IMR-90 (cell line): ENCODE measurements at regions not wholly inside any gene's neighbourhood (a gene's known extent, or its start where the extent isn't known, plus 50 kb on each side); places are given as distances from the start of the nearest gene placed in this dataset.

ENCODE experiments used
- ATAC-seq: fragments of 200-7000 bp; cut with Tn5 transposase; 2 replicates; pipeline ENCODE4 v1.9.1; 2020; ENCODE audit warnings: low read depth, mild to moderate bottlenecking, moderate library complexity
- BruUV-seq: library from RNA; stranded (reverse); fragments of 400-500 nt; replicated peaks from 2 replicates; lab custom pipeline; 2021; lab: Mats Ljungman, UMichigan
- CTCF ChIA-PET: fragments of 300-600 bp; formaldehyde crosslinking; extraction: SDS; loops from one replicate; lab custom pipeline; 2021; ENCODE audit warnings: antibody characterized with exemption; lab: Yijun Ruan, JAX
- POLR2A ChIA-PET: fragments of 300-600 bp; sonication (Branson Sonifier 250); formaldehyde crosslinking; loops from one replicate; lab custom pipeline; 2022; ENCODE audit warnings: antibody characterized with exemption; ENCODE audit not compliant: unreplicated experiment; lab: Charles Lee
- DNase-seq: peaks from one replicate; pipeline ENCODE4 v3.0.0; 2013
- H2AFZ ChIP-seq: replicated peaks from 2 replicates; pipeline ENCODE3; 2013; ENCODE audit warnings: low read length, mild to moderate bottlenecking; ENCODE audit not compliant: poor library complexity
- H2AK5ac ChIP-seq: 2 replicates; pipeline ENCODE4 v1.6.1; 2013; ENCODE audit warnings: low read depth, low read length, inconsistent platforms
- H2AK9ac ChIP-seq: replicated peaks from 2 replicates; pipeline ENCODE3; 2013; ENCODE audit warnings: mild to moderate bottlenecking, low read depth, low read length, moderate library complexity; ENCODE audit not compliant: poor library complexity
- H2BK120ac ChIP-seq: 2 replicates; pipeline ENCODE4 v1.6.1; 2013; ENCODE audit warnings: low read depth, low read length, inconsistent platforms
- H2BK15ac ChIP-seq: 3 replicates; pipeline ENCODE4 v1.6.1; 2013; ENCODE audit warnings: low read depth, low read length, inconsistent platforms
- H2BK20ac ChIP-seq: 2 replicates; pipeline ENCODE4 v1.6.1; 2013; ENCODE audit warnings: low read depth, mild to moderate bottlenecking, inconsistent platforms, low read length, moderate library complexity
- H2BK5ac ChIP-seq: 2 replicates; pipeline ENCODE4 v1.6.1; 2013; ENCODE audit warnings: mild to moderate bottlenecking, low read depth, low read length, inconsistent platforms; ENCODE audit not compliant: poor library complexity, severe bottlenecking
- H3K14ac ChIP-seq: replicated peaks from 2 replicates; pipeline ENCODE4 v1.6.1; 2013; ENCODE audit warnings: low read depth, low read length, inconsistent platforms
- H3K18ac ChIP-seq: 2 replicates; pipeline ENCODE4 v1.6.1; 2013; ENCODE audit warnings: low read depth, low read length, control low read depth
- H3K23ac ChIP-seq: 2 replicates; pipeline ENCODE4 v1.6.1; 2013; ENCODE audit warnings: low read depth, low read length, inconsistent platforms
- H3K27ac ChIP-seq: 2 replicates; pipeline ENCODE4 v1.5.1; 2013; ENCODE audit warnings: mild to moderate bottlenecking, control low read depth, low read length; ENCODE audit not compliant: insufficient read depth
- H3K27me3 ChIP-seq: 2 replicates; pipeline ENCODE4 v1.6.1; 2013; ENCODE audit warnings: low read length; ENCODE audit not compliant: control insufficient read depth, insufficient read depth
- H3K36me3 ChIP-seq: 2 replicates; pipeline ENCODE4 v1.6.1; 2013; ENCODE audit warnings: low read length, mixed read lengths; ENCODE audit not compliant: control insufficient read depth, insufficient read depth
- H3K4ac ChIP-seq: 2 replicates; pipeline ENCODE4 v1.6.1; 2013; ENCODE audit warnings: low read depth, low read length, inconsistent platforms
- H3K4me1 ChIP-seq: 2 replicates; pipeline ENCODE4 v1.6.1; 2013; ENCODE audit warnings: low read length, mixed read lengths; ENCODE audit not compliant: control insufficient read depth, insufficient read depth
- H3K4me2 ChIP-seq: 2 replicates; pipeline ENCODE4 v1.6.1; 2013; ENCODE audit warnings: low read depth, mild to moderate bottlenecking, control low read depth, low read length, moderate library complexity
- H3K4me3 ChIP-seq: 2 replicates; pipeline ENCODE4 v1.5.1; 2013; ENCODE audit warnings: low read depth, mild to moderate bottlenecking, control low read depth, low read length, moderate library complexity; ENCODE audit not compliant: insufficient read depth
- H3K56ac ChIP-seq: 2 replicates; pipeline ENCODE4 v1.6.1; 2013; ENCODE audit warnings: low read length, inconsistent platforms; ENCODE audit not compliant: insufficient read depth; ENCODE audit errors: extremely low read depth
- H3K79me1 ChIP-seq, 2 experiments: 2 replicates each; pipeline ENCODE4 v1.6.1; 2013; ENCODE audit warnings: low read length in 2 of 2, inconsistent platforms in 1 of 2, low read depth in 1 of 2
- H3K9ac ChIP-seq: 2 replicates; pipeline ENCODE4 v1.6.1; 2013; ENCODE audit warnings: low read depth, low read length, control low read depth
- H3K9me1 ChIP-seq: 2 replicates; pipeline ENCODE4 v1.6.1; 2013; ENCODE audit warnings: low read length, inconsistent platforms; ENCODE audit not compliant: insufficient read depth
- H3K9me3 ChIP-seq: 2 replicates; pipeline ENCODE4 v1.6.1; 2013; ENCODE audit warnings: low read length; ENCODE audit not compliant: control insufficient read depth, insufficient read depth
- H4K20me1 ChIP-seq: 2 replicates; pipeline ENCODE4 v1.6.1; 2013; ENCODE audit warnings: low read length, inconsistent platforms; ENCODE audit not compliant: insufficient read depth
- H4K5ac ChIP-seq: 2 replicates; pipeline ENCODE4 v1.6.1; 2013; ENCODE audit warnings: mild to moderate bottlenecking, low read depth, low read length, control low read depth
- H4K8ac ChIP-seq, 2 experiments: 2 replicates each; pipeline ENCODE4 v1.6.1; 2013; ENCODE audit warnings: low read depth in 2 of 2, low read length in 2 of 2, control low read depth in 1 of 2, inconsistent platforms in 1 of 2
- H4K91ac ChIP-seq: 2 replicates; pipeline ENCODE4 v1.6.1; 2013; ENCODE audit warnings: low read depth, low read length, inconsistent platforms; ENCODE audit not compliant: insufficient read depth
- BHLHE40 ChIP-seq: fragments of 150-350 bp; IDR thresholded peaks from 2 replicates; pipeline ENCODE4 v1.6.1; 2016; ENCODE audit warnings: mild to moderate bottlenecking, low read depth, low read length
- CEBPB ChIP-seq: IDR thresholded peaks from 2 replicates; pipeline ENCODE4 v1.6.1; 2012; ENCODE audit warnings: low read depth, low read length, improper control_type of control experiment
- CHD1 ChIP-seq: IDR thresholded peaks from 2 replicates; pipeline ENCODE4 v1.6.1; 2012; ENCODE audit warnings: low read depth, low read length, improper control_type of control experiment
- FOS ChIP-seq: fragments of 150-350 bp; IDR thresholded peaks from 2 replicates; pipeline ENCODE4 v1.6.1; 2016; ENCODE audit warnings: low read depth, low read length
- MAFK ChIP-seq: IDR thresholded peaks from 2 replicates; pipeline ENCODE4 v1.6.1; 2012; ENCODE audit warnings: low read depth, low read length, improper control_type of control experiment
- MAZ ChIP-seq: IDR thresholded peaks from 2 replicates; pipeline ENCODE4 v1.6.1; 2012; ENCODE audit warnings: low read depth, mild to moderate bottlenecking, low read length, improper control_type of control experiment, moderate library complexity, borderline replicate concordance
- MXI1 ChIP-seq: IDR thresholded peaks from 2 replicates; pipeline ENCODE4 v1.6.1; 2012; ENCODE audit warnings: low read depth, mild to moderate bottlenecking, low read length, moderate library complexity, borderline replicate concordance
- NFE2L2 ChIP-seq: fragments of 150-350 bp; IDR thresholded peaks from 2 replicates; pipeline ENCODE4 v1.6.1; 2016; ENCODE audit warnings: low read depth, mild to moderate bottlenecking, low read length
- POLR2A ChIP-seq: IDR thresholded peaks from 2 replicates; pipeline ENCODE4 v1.6.1; 2012; ENCODE audit warnings: mild to moderate bottlenecking, low read depth, low read length
- RAD21 ChIP-seq: IDR thresholded peaks from 2 replicates; pipeline ENCODE4 v1.6.1; 2012; ENCODE audit warnings: low read length, improper control_type of control experiment
- RCOR1 ChIP-seq: IDR thresholded peaks from 2 replicates; pipeline ENCODE4 v1.6.1; 2012; ENCODE audit warnings: mild to moderate bottlenecking, low read length, improper control_type of control experiment; ENCODE audit not compliant: insufficient replicate concordance
- RFX5 ChIP-seq: IDR thresholded peaks from 2 replicates; pipeline ENCODE4 v1.8.0; 2012; ENCODE audit warnings: low read depth, mild to moderate bottlenecking, low read length, moderate library complexity
- SMC3 ChIP-seq: fragments of 150-350 bp; IDR thresholded peaks from 2 replicates; pipeline ENCODE4 v1.6.1; 2016; ENCODE audit warnings: low read depth, mild to moderate bottlenecking, antibody characterized with exemption, low read length, moderate library complexity
- WGBS, 2 experiments: methylation state at CpG; one replicate each; pipeline versions ENCODE4 v1.1.5 to v1.1.7; 2013; ENCODE audit warnings: missing lambda C conversion rate in 2 of 2; ENCODE audit not compliant: insufficient read length in 1 of 2; ENCODE audit errors: extremely low coverage in 2 of 2; 5-methylcytosine and 5-hydroxymethylcytosine counted together
- dilution Hi-C: fragments of 300-500 bp; cut with HindIII; formaldehyde crosslinking; loops from one replicate; pipeline ENCODE4 v1.14.3; 2018; ENCODE audit warnings: low sequenced_read_pairs; ENCODE audit not compliant: unreplicated experiment
- in situ Hi-C: fragments of 300-500 bp; cut with MboI; formaldehyde crosslinking; loops from 3 replicates; pipeline ENCODE4 v1.14.3; 2019; ENCODE audit warnings: low sequenced_read_pairs, inconsistent platforms, mixed read lengths
- intact Hi-C: fragments of 100-400 bp; cut with micrococcal nuclease; formaldehyde crosslinking; loops from 2 replicates; pipeline ENCODE4 v1.10.0; 2022
- TF ChIP-seq, protein P1 (sequence below): fragments of 150-350 bp; IDR thresholded peaks from 2 replicates; pipeline ENCODE4 v1.6.1; 2016; ENCODE audit warnings: low read depth, mild to moderate bottlenecking, low read length, moderate library complexity, borderline replicate concordance
- TF ChIP-seq, protein P2 (sequence below): fragments of 150-350 bp; IDR thresholded peaks from 2 replicates; pipeline ENCODE4 v1.6.1; 2017; ENCODE audit warnings: mild to moderate bottlenecking, antibody characterized with exemption, low read length, low read depth
- TF ChIP-seq, protein P3 (sequence below): conservative IDR thresholded peaks from 2 replicates; pipeline ENCODE4 v1.5.1; 2012; ENCODE audit warnings: mild to moderate bottlenecking, low read depth, low read length, improper control_type of control experiment

- Histone ChIP-seq H2BK20ac (no peak overlapping the region), H2AK5ac (no peak overlapping the region), H3K4ac (no peak overlapping the region), H3K27me3 (no peaks in the 10 kb centered on the region), H2AFZ (no peak overlapping the region), H4K91ac (no peak overlapping the region), H3K27ac (no peak overlapping the region), H3K36me3 (no peaks in the 10 kb centered on the region), H3K4me3 (no peak overlapping the region), H4K8ac (no peak overlapping the region), H3K4me2 (no peak overlapping the region), H3K18ac (no peak overlapping the region), H2BK5ac (no peak overlapping the region), H3K79me1 (no peaks in the 10 kb centered on the region), H3K23ac (no peak overlapping the region), H2AK9ac (no peak overlapping the region), H4K5ac (no peak overlapping the region), H2BK15ac (no peak overlapping the region), H4K20me1 (no peaks in the 10 kb centered on the region), H2BK120ac (no peak overlapping the region), H3K4me1 (no peaks in the 10 kb centered on the region), H3K9ac (no peak overlapping the region), H3K56ac (no peak overlapping the region), H3K9me3 (peaks cover 16% of the 10 kb centered on the region), H3K9me1 (no peaks in the 10 kb centered on the region), H3K14ac (no peak overlapping the region)
- BruUV-seq = no TSS peak
- TF ChIP-seq RFX5 = no peak
- TF ChIP-seq SMC3 = no peak
- TF ChIP-seq, protein P1, sequence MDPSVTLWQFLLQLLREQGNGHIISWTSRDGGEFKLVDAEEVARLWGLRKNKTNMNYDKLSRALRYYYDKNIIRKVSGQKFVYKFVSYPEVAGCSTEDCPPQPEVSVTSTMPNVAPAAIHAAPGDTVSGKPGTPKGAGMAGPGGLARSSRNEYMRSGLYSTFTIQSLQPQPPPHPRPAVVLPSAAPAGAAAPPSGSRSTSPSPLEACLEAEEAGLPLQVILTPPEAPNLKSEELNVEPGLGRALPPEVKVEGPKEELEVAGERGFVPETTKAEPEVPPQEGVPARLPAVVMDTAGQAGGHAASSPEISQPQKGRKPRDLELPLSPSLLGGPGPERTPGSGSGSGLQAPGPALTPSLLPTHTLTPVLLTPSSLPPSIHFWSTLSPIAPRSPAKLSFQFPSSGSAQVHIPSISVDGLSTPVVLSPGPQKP = no peak
- TF ChIP-seq POLR2A = no peak
- TF ChIP-seq MXI1 = no peak
- TF ChIP-seq NFE2L2 = no peak
- TF ChIP-seq MAZ = no peak
- TF ChIP-seq CEBPB = no peak
- no peak for TF ChIP-seq BHLHE40
- no peak for TF ChIP-seq RCOR1
- TF ChIP-seq, protein P2, sequence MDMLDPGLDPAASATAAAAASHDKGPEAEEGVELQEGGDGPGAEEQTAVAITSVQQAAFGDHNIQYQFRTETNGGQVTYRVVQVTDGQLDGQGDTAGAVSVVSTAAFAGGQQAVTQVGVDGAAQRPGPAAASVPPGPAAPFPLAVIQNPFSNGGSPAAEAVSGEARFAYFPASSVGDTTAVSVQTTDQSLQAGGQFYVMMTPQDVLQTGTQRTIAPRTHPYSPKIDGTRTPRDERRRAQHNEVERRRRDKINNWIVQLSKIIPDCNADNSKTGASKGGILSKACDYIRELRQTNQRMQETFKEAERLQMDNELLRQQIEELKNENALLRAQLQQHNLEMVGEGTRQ = no peak
- no peak for TF ChIP-seq CHD1
- TF ChIP-seq, protein P3, sequence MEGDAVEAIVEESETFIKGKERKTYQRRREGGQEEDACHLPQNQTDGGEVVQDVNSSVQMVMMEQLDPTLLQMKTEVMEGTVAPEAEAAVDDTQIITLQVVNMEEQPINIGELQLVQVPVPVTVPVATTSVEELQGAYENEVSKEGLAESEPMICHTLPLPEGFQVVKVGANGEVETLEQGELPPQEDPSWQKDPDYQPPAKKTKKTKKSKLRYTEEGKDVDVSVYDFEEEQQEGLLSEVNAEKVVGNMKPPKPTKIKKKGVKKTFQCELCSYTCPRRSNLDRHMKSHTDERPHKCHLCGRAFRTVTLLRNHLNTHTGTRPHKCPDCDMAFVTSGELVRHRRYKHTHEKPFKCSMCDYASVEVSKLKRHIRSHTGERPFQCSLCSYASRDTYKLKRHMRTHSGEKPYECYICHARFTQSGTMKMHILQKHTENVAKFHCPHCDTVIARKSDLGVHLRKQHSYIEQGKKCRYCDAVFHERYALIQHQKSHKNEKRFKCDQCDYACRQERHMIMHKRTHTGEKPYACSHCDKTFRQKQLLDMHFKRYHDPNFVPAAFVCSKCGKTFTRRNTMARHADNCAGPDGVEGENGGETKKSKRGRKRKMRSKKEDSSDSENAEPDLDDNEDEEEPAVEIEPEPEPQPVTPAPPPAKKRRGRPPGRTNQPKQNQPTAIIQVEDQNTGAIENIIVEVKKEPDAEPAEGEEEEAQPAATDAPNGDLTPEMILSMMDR = no peak
- no peak for TF ChIP-seq MAFK
- TF ChIP-seq FOS = no peak
- TF ChIP-seq RAD21 = no peak
- POLR2A ChIA-PET = no interaction called here
- in situ Hi-C loops (no loop called here), intact Hi-C loops (no loop called here), dilution Hi-C loops (no loop called here)
- CTCF ChIA-PET = no interaction called here
- ATAC-seq (no peak), DNase-seq (no peak)
- WGBS, 2 experiments = no CpG with 5 or more reads among the region's 3 CpGs
These were observed 824.0 kb downstream of the UQCRFS1 start for GRCh38 chr19:28388988-28389387.
